EH (cell line): ENCODE measurements at regions not wholly inside any gene's neighbourhood (a gene's known extent, or its start where the extent isn't known, plus 50 kb on each side); places are given as distances from the start of the nearest gene placed in this dataset.
A peak's percentile ranks its signal among the peaks of the same experiment; 100 is the strongest.
"Not testable (repeated sequence)": the region's sequence is repeated elsewhere in the genome, so short reads cannot be mapped to it uniquely, and the experiment has no call there.

ENCODE experiments used
- DNase-seq: peaks from one replicate; pipeline ENCODE4 v3.0.0-alpha.2; 2015; ENCODE audit warnings: low read depth

DNA sequence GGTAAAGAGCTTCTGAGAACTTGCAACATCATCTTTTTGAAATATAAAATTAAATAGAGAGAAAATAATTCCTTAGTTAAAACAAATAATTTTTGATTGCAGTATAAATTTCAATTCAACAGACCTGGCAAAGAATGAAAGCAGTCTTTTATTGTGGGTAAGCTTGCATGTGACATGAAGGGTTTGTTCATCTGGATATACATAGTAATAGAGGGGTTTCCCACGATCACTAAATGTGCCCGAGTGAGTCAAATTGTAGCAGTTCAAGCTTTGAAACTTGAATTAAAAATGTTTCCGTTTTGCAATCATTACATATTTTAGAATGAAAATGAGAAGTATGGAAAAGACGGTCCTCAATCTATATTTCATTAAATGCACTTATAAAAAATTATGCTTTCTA is 658.4 kb upstream of the MBL2 start:
- DNase-seq = no peak

DNA sequence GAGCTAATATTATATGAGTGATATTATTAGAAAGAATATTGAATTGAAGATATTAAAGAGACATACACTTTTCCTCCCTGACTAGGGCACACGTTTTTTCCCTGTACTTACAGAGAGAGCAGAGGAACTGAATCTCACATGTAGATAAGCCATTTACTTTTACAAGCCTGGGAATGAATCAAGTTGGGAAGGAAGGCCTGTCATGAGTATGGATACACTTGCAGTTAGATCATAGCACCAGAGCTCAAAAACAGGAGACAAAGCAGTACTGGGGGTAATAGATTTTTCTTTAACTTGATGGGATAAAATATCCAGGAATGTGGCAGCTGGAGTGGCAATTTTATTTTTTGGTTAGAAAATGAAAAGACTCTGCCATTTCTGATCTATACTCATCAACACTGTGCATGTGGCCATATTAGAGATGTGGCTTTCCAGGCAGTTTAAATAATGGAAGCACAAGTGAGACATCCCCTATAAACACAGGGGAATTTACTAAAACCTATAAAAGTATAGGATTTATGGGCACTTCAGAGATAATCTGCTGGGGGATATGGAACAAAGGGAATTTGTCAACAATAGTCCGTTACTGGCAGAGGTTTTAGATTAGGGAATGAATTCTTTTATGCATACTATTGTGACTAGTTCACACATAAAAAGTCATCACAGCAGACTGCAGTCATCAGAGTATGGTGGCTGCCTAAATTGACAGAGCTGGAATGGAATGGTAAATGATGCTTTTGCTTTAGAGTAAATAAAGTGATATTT is 657.7 kb upstream of the MBL2 start:
- DNase-seq = no peak

DNA sequence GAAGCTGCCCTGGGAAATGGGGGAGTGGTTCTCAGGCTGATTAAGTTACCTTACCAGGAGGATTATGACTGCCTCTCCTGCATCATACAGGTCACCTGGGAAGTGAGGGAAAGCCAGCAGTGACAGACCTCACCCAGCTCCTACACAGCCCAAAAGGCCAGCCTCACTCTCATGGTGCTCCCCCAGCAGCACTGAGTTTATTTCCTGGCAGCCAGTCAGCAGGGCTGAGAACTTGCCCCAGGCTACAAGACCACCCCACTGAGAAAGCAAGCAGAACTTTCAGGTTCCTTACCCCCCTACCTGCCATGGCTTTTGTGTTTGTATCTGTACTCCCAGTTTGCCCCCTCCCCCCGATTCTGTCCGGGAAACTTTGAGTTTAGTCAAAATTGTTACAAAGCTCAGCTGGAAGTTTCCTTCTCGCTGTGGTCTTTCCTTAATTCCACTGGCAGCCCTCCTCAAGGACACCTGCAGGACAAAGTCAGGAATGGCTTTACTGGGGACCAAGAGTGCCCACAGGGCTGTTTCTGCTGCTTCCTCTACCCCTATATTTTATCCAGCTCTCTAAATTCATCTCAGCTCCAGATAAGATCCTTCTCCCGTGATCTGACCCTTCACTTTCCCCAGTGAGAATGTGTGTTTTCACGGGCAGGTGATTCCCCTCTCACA is 649.8 kb upstream of the MBL2 start:
- no peak for DNase-seq

- DNase-seq = no peak
Observed at GRCh38 chr10:53412651-53413050, 640.1 kb upstream of the MBL2 start.

DNA sequence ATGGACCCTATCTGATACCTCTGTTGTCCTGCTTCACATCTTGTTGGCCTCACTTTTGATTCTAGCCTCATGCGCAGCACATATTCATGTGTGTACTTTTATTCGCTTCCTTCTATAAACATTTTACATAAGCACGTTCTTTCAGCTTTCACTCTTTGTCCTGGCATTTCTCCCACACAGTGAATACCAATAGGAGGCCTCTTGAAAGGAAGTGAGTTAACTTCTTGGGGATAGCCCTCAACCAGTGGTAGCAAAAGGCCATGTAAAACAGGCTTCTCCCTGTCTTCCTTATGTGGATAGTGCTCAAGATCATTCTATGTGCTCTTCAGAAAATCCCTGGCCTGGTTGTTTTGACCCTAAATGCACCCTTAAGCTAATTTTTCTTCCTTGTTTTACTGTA is 633.9 kb upstream of the MBL2 start:
- no peak for DNase-seq

- DNase-seq = peak; percentile 1
Observed at GRCh38 chr10:53403688-53404087, 631.1 kb upstream of the MBL2 start.

GRCh38 chr10:53402594-53402993 is 630.0 kb upstream of the MBL2 start:
- no peak for DNase-seq

- no peak for DNase-seq
Observed at GRCh38 chr10:53401536-53401935, 629.0 kb upstream of the MBL2 start.

DNA sequence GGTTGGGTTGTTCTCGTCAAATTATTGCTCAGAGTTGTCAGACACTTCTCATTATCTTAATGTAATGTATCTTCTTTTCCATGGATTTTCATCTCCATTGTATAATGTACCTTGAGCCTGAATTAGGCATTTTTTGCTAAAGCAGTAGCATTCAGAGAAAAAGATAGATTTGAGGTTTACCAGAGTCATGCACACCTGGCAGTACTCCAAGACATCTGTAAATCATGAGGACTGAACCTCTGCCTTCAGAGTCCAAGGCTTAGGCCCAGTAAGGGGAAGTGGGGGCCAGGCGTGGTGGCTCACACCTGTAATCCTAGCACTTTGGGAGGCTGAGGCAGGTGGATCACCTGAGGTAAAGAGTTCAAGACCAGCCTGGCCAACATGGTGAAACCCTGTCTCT is 624.3 kb upstream of the MBL2 start:
- no peak for DNase-seq

GRCh38 chr10:53395449-53395848 is 622.9 kb upstream of the MBL2 start:
- DNase-seq = no peak

DNA sequence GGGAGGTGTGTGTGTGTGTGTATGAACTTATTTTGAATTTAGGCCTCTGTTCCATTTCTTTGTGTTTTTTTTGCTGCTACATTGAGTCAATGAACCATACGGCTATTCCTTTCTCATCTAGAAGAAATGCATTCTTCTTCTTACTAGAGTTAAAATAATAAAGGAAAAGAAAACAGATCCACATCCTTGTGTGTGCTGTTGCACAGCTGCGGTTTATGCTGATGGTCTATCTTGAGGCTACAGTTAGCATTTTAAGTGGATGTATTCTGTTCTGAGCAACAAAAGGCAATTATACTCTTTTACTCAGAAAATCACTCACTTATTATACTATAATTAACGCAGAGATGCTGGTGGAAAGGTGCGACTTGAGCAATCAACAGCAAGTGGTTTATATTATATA is 615.0 kb upstream of the MBL2 start:
- no peak for DNase-seq

- no peak for DNase-seq
Observed at GRCh38 chr10:53382543-53382942, 610.0 kb upstream of the MBL2 start.

DNA sequence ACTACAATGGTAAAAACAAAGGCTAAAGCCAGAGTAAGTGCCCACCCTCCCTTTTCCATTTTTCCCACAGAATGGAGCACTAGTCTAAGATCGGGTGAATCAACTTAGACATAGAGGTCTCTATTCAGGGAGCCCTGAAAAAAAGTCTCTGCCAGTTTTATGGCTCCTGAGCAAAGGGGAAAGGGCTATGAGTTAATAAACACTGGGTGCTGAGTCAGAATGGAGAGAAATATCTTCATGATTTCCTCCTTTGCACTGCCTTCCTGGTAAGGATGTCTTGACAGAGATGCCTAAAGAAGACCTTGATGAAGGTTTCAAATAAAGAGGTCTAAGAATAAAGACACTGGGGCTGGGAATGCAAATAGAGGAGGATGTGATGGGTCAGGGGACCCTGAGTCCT is 607.4 kb upstream of the MBL2 start:
- DNase-seq = no peak

DNA sequence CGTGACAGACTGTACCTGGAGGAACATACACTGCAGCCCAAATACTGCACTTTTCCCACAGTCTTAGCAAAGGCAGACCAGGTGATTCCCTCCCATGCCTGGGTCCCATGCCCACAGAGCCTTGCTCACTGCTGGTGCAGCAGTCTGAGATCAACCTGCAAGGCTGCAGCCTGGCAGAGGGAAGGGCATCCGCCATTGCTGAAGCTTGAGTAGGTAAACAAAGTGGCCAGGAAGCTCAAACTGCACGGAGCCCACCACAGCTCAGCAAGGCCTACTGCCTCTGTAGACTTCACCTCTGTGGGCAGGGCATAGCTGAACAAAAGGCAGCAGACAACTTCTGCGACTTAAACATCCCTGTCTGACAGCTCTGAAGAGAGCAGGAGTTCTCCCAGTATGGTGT is 597.8 kb upstream of the MBL2 start:
- no peak for DNase-seq

GRCh38 chr10:53361936-53362335 is 589.4 kb upstream of the MBL2 start:
- no peak for DNase-seq

DNA sequence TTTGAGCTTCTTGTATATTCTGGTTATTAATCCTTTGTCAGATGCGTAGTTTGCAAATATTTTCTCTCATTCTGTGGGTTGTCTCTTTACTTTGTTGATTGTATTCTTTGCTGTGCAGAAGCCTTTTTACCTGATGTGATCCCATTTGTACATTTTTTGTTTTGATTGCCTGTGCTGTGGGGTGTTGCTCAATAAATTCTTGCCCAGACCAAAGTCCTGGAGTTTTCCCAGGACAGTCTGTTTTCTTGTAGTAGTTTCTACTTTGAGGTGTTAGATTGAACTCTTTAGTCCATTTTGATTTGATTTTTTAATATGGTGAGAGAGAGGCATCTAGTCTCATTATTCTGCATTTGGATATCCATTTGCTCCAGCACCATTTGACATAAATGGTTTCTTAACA is 588.7 kb upstream of the MBL2 start:
- no peak for DNase-seq

GRCh38 chr10:53358978-53359377 is 586.4 kb upstream of the MBL2 start:
- not testable (repeated sequence) for DNase-seq

GRCh38 chr10:53358536-53358935 is 586.0 kb upstream of the MBL2 start:
- no peak for DNase-seq

- no peak for DNase-seq
Observed at GRCh38 chr10:53357587-53357986, 585.0 kb upstream of the MBL2 start.

DNA sequence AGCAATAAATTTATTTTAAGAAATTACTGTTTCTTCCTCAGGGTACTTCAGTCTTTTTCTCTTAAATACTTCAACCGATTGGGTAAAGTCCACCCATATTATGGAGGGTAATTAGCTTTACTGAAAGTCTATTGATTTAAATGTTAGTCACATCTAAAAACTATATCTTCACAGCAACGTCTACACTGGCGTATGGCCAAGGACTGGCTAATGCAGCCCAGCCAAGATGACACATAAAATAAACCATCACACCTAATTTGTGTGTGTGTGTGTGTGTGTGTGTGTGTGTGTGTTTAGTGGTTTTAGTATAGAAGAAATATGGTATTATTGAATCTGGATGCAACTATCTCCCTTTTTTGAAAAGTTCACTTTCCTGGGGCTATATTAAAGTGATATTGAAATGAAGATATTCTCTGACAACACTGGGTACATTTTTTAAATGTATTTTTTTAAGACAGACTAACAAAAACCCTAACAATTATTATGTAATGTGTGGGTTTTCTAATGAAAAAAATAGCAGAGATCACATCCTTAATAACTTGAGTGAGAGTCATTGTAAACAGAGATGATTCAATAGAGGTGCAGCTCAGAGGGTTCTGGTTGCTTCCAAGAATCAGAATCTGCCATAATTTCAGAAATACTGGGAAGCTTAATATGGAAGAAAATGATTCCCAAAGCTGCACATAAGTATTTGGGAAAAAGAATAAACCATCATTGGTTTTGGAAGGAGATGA is 584.2 kb upstream of the MBL2 start:
- DNase-seq = no peak

- not testable (repeated sequence) for DNase-seq
Observed at GRCh38 chr10:53342531-53342930, 569.9 kb upstream of the MBL2 start.

GRCh38 chr10:53338199-53338598 is 565.6 kb upstream of the MBL2 start:
- DNase-seq = not testable (repeated sequence)

- not testable (repeated sequence) for DNase-seq
Observed at GRCh38 chr10:53335803-53336422, 563.3 kb upstream of the MBL2 start.
